ENCODE measurements at regions not wholly inside any gene's neighbourhood (a gene's known extent, or its start where the extent isn't known, plus 50 kb on each side); places are given as distances from the start of the nearest gene placed in this dataset.

GRCh38 chr2:193103064-193103463 is 908.3 kb upstream of the TMEFF2 start (continued):
- no peak for TF ChIP-seq CHD7 (IDR thresholded peaks at IDR 0.05; ENCODE audit: insufficient replicate concordance, low read length)
- TF ChIP-seq ASH2L (IDR thresholded peaks at IDR 0.05; ENCODE audit: low read length), result no peak
- no peak for TF ChIP-seq YY1 (IDR thresholded peaks at IDR 0.05; ENCODE audit: low read depth, low read length)
- no peak for TF ChIP-seq CHD2 (IDR thresholded peaks at IDR 0.05; ENCODE audit: low read length)
- TF ChIP-seq E2F6 (IDR thresholded peaks at IDR 0.05), result no peak
- no peak for TF ChIP-seq HDAC2 (IDR thresholded peaks at IDR 0.05; ENCODE audit: borderline replicate concordance in 1 of 2, low read depth in 2 of 2, low read length in 2 of 2)
- no peak for TF ChIP-seq SIRT6 (IDR thresholded peaks at IDR 0.05; ENCODE audit: low read length)
- no peak for TF ChIP-seq SIX5 (IDR thresholded peaks at IDR 0.05; ENCODE audit: low read depth, low read length)
- no peak for TF ChIP-seq GABPA (IDR thresholded peaks at IDR 0.05; ENCODE audit: borderline replicate concordance, insufficient read depth, low read length)
- TF ChIP-seq MAX (IDR thresholded peaks at IDR 0.05), result no peak
- TF ChIP-seq ZNF274 (IDR thresholded peaks at IDR 0.05; ENCODE audit: borderline replicate concordance, extremely low read depth, low read length), result no peak
- TF ChIP-seq CBX5 (IDR thresholded peaks at IDR 0.05; ENCODE audit: low read depth, low read length), result no peak
